HEK293 (cell line): ENCODE measurements at regions not wholly inside any gene's neighbourhood (a gene's known extent, or its start where the extent isn't known, plus 50 kb on each side); places are given as distances from the start of the nearest gene placed in this dataset.
A peak's percentile ranks its signal among the peaks of the same experiment; 100 is the strongest.

Source experiments
- CTCF ChIA-PET: fragments of 350-600 bp; formaldehyde crosslinking; extraction: SDS; loops from one replicate; lab custom pipeline; 2021; ENCODE audit warnings: antibody characterized with exemption; lab: Yijun Ruan, JAX
- POLR2A ChIA-PET: fragments of 300-600 bp; formaldehyde crosslinking; extraction: SDS; loops from one replicate; lab custom pipeline; 2020; ENCODE audit warnings: antibody characterized with exemption, inconsistent platforms; lab: Yijun Ruan, JAX
- H3K27ac ChIP-seq: fragments of 200-500 bp; sonication (Bioruptor generic); 2 replicates; pipeline ENCODE4 v1.5.1; 2014; ENCODE audit warnings: low read depth, low read length, control low read depth, inconsistent platforms; ENCODE audit errors: extremely low read depth
- H3K36me3 ChIP-seq, 2 experiments: fragments of 200-500 bp in 1 of 2; sonication (Bioruptor generic) in 1 of 2; 1 replicate in 1 of 2; 2 replicates in 1 of 2; pipeline ENCODE4 v1.5.1; 2014 to 2017; ENCODE audit warnings: inconsistent platforms in 2 of 2, low read length in 2 of 2; ENCODE audit not compliant: control insufficient read depth in 2 of 2, insufficient read depth in 1 of 2
- H3K4me1 ChIP-seq: fragments of 200-500 bp; sonication (Bioruptor generic); 2 replicates; pipeline ENCODE4 v1.5.1; 2014; ENCODE audit warnings: mild to moderate bottlenecking, low read length, inconsistent platforms; ENCODE audit not compliant: control insufficient read depth, insufficient read depth
- H3K4me3 ChIP-seq: 2 replicates; pipeline ENCODE4 v1.5.1; 2011; ENCODE audit warnings: low read depth, mild to moderate bottlenecking, control low read depth, low read length, moderate library complexity
- H3K9me3 ChIP-seq: fragments of 200-500 bp; sonication (Bioruptor generic); 2 replicates; pipeline ENCODE4 v1.5.1; 2014; ENCODE audit warnings: low read depth, low read length, inconsistent platforms; ENCODE audit not compliant: control insufficient read depth, insufficient read depth
- GLI4 ChIP-seq: fragments of 450-650 bp; formaldehyde crosslinking; IDR thresholded peaks from 2 replicates; pipeline ENCODE4 v1.5.1; 2016; ENCODE audit warnings: missing biosample characterization, missing genetic modification characterization
- PATZ1 ChIP-seq: fragments of 450-650 bp; formaldehyde crosslinking; IDR thresholded peaks from 2 replicates; pipeline ENCODE4 v1.5.1; 2016; ENCODE audit warnings: missing biosample characterization, missing genetic modification characterization
- ZNF10 ChIP-seq: fragments of 450-650 bp; formaldehyde crosslinking; IDR thresholded peaks from 2 replicates; pipeline ENCODE4 v1.5.1; 2017; ENCODE audit warnings: missing biosample characterization, missing genetic modification characterization
- ZNF2 ChIP-seq: fragments of 450-650 bp; formaldehyde crosslinking; IDR thresholded peaks from 2 replicates; pipeline ENCODE4 v1.5.1; 2016; ENCODE audit warnings: missing biosample characterization, missing genetic modification characterization
- ZNF266 ChIP-seq: fragments of 450-650 bp; formaldehyde crosslinking; IDR thresholded peaks from 2 replicates; pipeline ENCODE4 v1.5.1; 2016; ENCODE audit warnings: missing biosample characterization, missing genetic modification characterization, low read depth
- ZNF354C ChIP-seq: fragments of 450-650 bp; formaldehyde crosslinking; IDR thresholded peaks from 2 replicates; pipeline ENCODE4 v1.5.1; 2016; ENCODE audit warnings: missing biosample characterization, missing genetic modification characterization, low read depth, borderline replicate concordance
- ZNF362 ChIP-seq: fragments of 450-650 bp; formaldehyde crosslinking; IDR thresholded peaks from 2 replicates; pipeline ENCODE4 v1.5.1; 2016; ENCODE audit warnings: missing biosample characterization, missing genetic modification characterization
- ZNF449 ChIP-seq: fragments of 450-650 bp; formaldehyde crosslinking; IDR thresholded peaks from 2 replicates; pipeline ENCODE4 v1.5.1; 2017; ENCODE audit warnings: missing biosample characterization, mild to moderate bottlenecking, missing genetic modification characterization, moderate library complexity
- ZNF518A ChIP-seq: fragments of 450-650 bp; formaldehyde crosslinking; conservative IDR thresholded peaks from 2 replicates; pipeline ENCODE4 v1.5.1; 2016; ENCODE audit warnings: low read depth, missing biosample characterization, missing genetic modification characterization
- ZNF549 ChIP-seq: fragments of 450-650 bp; IDR thresholded peaks from 2 replicates; pipeline ENCODE4 v1.5.1; 2018; ENCODE audit warnings: missing biosample characterization, missing genetic modification characterization, mild to moderate bottlenecking, inconsistent platforms, moderate library complexity
- ZNF621 ChIP-seq: fragments of 450-650 bp; formaldehyde crosslinking; IDR thresholded peaks from 2 replicates; pipeline ENCODE4 v1.5.1; 2017; ENCODE audit warnings: missing biosample characterization, missing genetic modification characterization
- ZNF624 ChIP-seq: fragments of 450-650 bp; formaldehyde crosslinking; IDR thresholded peaks from 2 replicates; pipeline ENCODE4 v1.5.1; 2017; ENCODE audit warnings: missing biosample characterization, missing genetic modification characterization
- ZNF654 ChIP-seq: fragments of 450-650 bp; formaldehyde crosslinking; IDR thresholded peaks from 2 replicates; pipeline ENCODE4 v1.5.1; 2016; ENCODE audit warnings: low read depth, missing biosample characterization, missing genetic modification characterization
- ZNF658 ChIP-seq: fragments of 450-650 bp; formaldehyde crosslinking; IDR thresholded peaks from 2 replicates; pipeline ENCODE4; 2016; ENCODE audit warnings: missing biosample characterization, missing genetic modification characterization
- ZNF785 ChIP-seq: fragments of 450-650 bp; formaldehyde crosslinking; IDR thresholded peaks from 2 replicates; pipeline ENCODE4 v1.5.1; 2016; ENCODE audit warnings: missing biosample characterization, missing genetic modification characterization
- ZSCAN5A ChIP-seq: fragments of 450-650 bp; formaldehyde crosslinking; IDR thresholded peaks from 2 replicates; pipeline ENCODE4 v1.5.1; 2016; ENCODE audit warnings: missing biosample characterization, missing genetic modification characterization

- TF ChIP-seq ZNF362 (tag by site-specific recombination): no peak
- no peak for TF ChIP-seq ZSCAN5A (tag by site-specific recombination)
These were observed 153.7 kb downstream of the IL20RB start (continued) for GRCh38 chr3:137111497-137111896.

- TF ChIP-seq ZNF658: no peak
- no peak for TF ChIP-seq ZNF10
- H3K4me1 ChIP-seq: no peaks in the 10 kb centered on the region
- POLR2A ChIA-PET: no interaction called here
- no peaks in the 10 kb centered on the region for H3K36me3 ChIP-seq
- H3K4me3 ChIP-seq: no peak overlapping the region
- CTCF ChIA-PET: no interaction called here
- H3K27ac ChIP-seq: no peak overlapping the region
- no peaks in the 10 kb centered on the region for H3K9me3 ChIP-seq
These were observed 158.8 kb downstream of the IL20RB start for GRCh38 chr3:137116619-137117018.

- Histone ChIP-seq H3K4me1 (no peaks in the 10 kb centered on the region), H3K27ac (no peak overlapping the region), H3K36me3 (no peaks in the 10 kb centered on the region), H3K4me3 (no peak overlapping the region), H3K9me3 (no peaks in the 10 kb centered on the region)
- TF ChIP-seq ZNF2 (tag by site-specific recombination): 0 out of 2 replicates have a peak, but pooled peaks have one; percentile 34
- TF ChIP-seq ZNF621: no peak
- TF ChIP-seq ZNF654: peak; percentile 33
- no peak for TF ChIP-seq GLI4 (tag by site-specific recombination)
- no peak for TF ChIP-seq ZNF354C (tag by site-specific recombination)
- ChIA-PET CTCF (interaction anchor here (0.6 to 4.0 kb wide), 12 partner anchors 9 to 571 kb away, joined by 3 to 19 read pairs (median 4); no protein-coding TSS in a partner anchor), POLR2A (no interaction called here)
These were observed 164.0 kb downstream of the IL20RB start for GRCh38 chr3:137121704-137122314.

- no peaks in the 10 kb centered on the region for H3K36me3 ChIP-seq
- no peaks in the 10 kb centered on the region for H3K4me1 ChIP-seq
- CTCF ChIA-PET: interaction anchor here (0.9 to 1.0 kb wide), 2 partner anchors 10 to 26 kb away, joined by 4 to 5 read pairs; no protein-coding TSS in a partner anchor
- no peak overlapping the region for H3K27ac ChIP-seq
- H3K4me3 ChIP-seq: no peak overlapping the region
- POLR2A ChIA-PET: no interaction called here
- H3K9me3 ChIP-seq: no peaks in the 10 kb centered on the region
- no peak for TF ChIP-seq ZNF549 (tag by site-specific recombination)
- TF ChIP-seq ZNF624: no peak
- no peak for TF ChIP-seq ZNF518A
- TF ChIP-seq ZNF785: no peak
- no peak for TF ChIP-seq PATZ1 (tag by site-specific recombination)
- TF ChIP-seq ZNF266: no peak
- TF ChIP-seq ZNF449 (tag by site-specific recombination): no peak
- TF ChIP-seq ZSCAN5A (tag by site-specific recombination): no peak
These were observed 173.3 kb downstream of the IL20RB start for GRCh38 chr3:137131081-137131480.
